GM12875 (cell line): ENCODE measurements at regions not wholly inside any gene's neighbourhood (a gene's known extent, or its start where the extent isn't known, plus 50 kb on each side); places are given as distances from the start of the nearest gene placed in this dataset.

Experiments
- H3K4me3 ChIP-seq: one replicate; pipeline ENCODE4 v1.5.1; 2011; ENCODE audit warnings: low read depth, low read length, control low read depth
- TF ChIP-seq, protein P1 (sequence below): IDR thresholded peaks from 2 replicates; pipeline ENCODE4 v1.5.1; 2011; ENCODE audit warnings: low read depth, mild to moderate bottlenecking, control low read depth, inconsistent platforms, low read length, moderate library complexity, borderline replicate concordance; ENCODE audit not compliant: insufficient read depth

GRCh38 chr10:123555616-123556015 is 110.5 kb upstream of the GPR26 start:
- TF ChIP-seq, protein P1, sequence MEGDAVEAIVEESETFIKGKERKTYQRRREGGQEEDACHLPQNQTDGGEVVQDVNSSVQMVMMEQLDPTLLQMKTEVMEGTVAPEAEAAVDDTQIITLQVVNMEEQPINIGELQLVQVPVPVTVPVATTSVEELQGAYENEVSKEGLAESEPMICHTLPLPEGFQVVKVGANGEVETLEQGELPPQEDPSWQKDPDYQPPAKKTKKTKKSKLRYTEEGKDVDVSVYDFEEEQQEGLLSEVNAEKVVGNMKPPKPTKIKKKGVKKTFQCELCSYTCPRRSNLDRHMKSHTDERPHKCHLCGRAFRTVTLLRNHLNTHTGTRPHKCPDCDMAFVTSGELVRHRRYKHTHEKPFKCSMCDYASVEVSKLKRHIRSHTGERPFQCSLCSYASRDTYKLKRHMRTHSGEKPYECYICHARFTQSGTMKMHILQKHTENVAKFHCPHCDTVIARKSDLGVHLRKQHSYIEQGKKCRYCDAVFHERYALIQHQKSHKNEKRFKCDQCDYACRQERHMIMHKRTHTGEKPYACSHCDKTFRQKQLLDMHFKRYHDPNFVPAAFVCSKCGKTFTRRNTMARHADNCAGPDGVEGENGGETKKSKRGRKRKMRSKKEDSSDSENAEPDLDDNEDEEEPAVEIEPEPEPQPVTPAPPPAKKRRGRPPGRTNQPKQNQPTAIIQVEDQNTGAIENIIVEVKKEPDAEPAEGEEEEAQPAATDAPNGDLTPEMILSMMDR, result no peak

GRCh38 chr10:123556049-123556448 is 110.1 kb upstream of the GPR26 start:
- no peak overlapping the region for H3K4me3 ChIP-seq
- TF ChIP-seq, protein P1, result no peak

More at GRCh38 chr10:123555616-123556015, 110.5 kb upstream of the GPR26 start:
- no peak overlapping the region for H3K4me3 ChIP-seq

DNA sequence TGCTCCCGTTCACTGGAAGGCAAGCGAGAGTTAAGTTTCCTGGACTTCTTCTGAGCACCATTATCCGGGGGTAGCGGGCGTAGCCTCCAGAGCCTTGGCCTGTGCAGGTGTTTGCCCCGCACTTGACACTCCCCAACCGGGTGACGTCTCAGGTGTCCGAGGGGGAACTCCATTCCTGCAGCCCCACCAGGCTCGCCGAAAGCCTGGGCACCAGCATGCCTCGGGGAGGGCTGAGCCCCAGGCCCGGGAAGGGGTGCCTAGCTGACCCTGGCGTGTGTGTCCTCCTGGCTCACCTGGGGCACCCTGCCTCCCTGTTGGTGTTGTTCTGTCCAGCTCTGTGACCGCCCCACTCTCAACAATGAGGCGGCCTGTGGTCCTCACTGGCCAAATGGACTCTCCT is 109.4 kb upstream of the GPR26 start:
- no peak overlapping the region for H3K4me3 ChIP-seq

GRCh38 chr10:123557366-123558108 is 108.6 kb upstream of the GPR26 start:
- TF ChIP-seq, protein P1, result no peak
- no peak overlapping the region for H3K4me3 ChIP-seq

More for the DNA sequence above, 109.4 kb upstream of the GPR26 start:
- TF ChIP-seq, protein P1, result no peak

DNA sequence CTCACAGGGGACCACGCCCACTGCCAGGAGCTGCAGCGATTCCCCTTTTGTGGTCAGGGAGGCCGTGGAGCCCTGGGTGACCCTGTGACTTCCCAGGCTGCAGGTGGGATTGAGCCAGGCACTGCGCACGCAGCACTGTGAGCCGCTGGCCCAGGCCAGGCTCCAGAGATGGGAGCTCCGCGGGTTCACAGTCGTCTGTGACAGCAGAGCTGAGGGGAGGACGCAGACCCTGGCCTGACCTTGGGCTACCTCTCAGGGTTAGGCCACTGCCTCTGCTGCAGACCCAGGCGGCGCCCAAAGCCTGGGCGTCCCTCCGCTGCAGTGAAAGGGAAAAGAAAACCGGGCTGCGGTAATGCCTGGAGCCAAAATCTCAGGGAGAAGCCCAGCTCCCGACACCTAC is 107.5 kb upstream of the GPR26 start:
- TF ChIP-seq, protein P1, result no peak
- H3K4me3 ChIP-seq, result no peak overlapping the region

DNA sequence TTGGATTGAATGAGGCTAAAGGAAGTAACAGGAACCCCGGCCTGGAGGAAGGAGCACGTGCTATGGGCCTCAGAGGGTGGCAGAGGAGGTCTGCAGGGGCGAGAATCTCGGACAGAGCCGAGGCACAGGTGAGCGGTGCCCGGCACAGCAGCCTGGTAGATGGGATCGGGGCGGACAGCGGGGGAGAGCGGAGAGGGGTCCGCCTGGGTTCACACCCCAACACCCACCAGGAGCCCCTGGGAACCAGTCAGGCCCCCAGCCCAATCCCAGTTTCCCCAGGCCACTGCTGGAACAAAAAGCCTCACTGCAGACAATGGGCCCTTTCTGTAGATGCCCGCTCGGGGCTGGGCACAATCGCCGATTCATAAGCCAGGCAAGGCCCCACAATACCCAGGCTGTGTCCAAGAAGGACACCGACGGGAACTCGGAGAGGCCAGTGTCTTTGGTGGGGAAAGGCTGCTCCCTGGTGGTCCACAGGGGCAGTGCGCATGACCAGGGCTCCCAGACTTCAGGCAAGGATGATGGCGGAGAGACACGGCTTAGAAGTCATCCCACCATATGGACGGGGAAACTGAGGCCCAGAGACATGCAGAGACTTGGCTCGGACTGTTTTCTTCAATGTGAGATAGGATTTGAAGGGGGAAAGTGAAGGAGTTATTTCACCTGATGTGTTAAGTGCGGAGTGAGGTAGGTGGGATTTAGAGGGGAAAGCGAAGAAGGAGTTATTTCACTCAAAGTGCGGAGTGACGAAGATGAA is 106.9 kb upstream of the GPR26 start:
- no peak overlapping the region for H3K4me3 ChIP-seq
- TF ChIP-seq, protein P1, result peak; percentile 93

DNA sequence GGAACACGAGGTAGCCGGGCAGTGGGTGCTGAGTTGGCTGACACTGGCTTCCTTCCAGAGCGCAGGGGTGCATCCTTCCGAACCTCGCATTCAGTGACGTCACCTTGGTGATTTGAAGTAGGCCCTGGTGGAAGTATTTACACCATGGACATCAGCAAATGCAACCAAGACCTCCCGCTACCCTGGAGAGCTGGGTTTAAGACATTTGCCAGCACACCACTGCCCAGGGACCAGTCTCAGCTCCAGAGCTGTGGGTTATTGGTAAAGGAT is 106.4 kb upstream of the GPR26 start:
- TF ChIP-seq, protein P1, result no peak
- no peak overlapping the region for H3K4me3 ChIP-seq
